ENCODE measurements at regions not wholly inside any gene's neighbourhood (a gene's known extent, or its start where the extent isn't known, plus 50 kb on each side); places are given as distances from the start of the nearest gene placed in this dataset.

GRCh38 chr13:102993348-102993747 is 72.9 kb downstream of the SLC10A2 start:
- no peak for DNase-seq

- no peak for DNase-seq
These were observed 82.0 kb downstream of the SLC10A2 start for GRCh38 chr13:102984210-102984609.

DNA sequence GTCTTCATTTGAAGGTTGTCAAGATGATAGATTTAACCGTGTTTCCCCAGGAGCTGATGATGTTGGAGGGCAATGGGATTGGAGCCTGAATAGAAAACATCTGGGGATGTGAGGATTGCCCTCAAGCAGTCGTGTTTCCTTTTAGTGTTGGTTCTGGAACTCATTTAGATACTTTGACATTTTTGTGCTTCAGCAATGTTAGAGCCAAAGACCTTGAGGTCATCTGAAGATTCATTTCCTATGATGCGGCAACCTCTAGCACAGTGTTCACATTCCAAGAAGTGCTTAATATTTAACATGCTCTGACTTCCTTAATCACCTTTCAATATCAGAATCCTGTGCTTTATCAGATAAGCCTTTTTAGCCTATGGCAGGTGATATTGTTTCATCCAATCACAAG is 82.7 kb downstream of the SLC10A2 start:
- no peak for DNase-seq

DNA sequence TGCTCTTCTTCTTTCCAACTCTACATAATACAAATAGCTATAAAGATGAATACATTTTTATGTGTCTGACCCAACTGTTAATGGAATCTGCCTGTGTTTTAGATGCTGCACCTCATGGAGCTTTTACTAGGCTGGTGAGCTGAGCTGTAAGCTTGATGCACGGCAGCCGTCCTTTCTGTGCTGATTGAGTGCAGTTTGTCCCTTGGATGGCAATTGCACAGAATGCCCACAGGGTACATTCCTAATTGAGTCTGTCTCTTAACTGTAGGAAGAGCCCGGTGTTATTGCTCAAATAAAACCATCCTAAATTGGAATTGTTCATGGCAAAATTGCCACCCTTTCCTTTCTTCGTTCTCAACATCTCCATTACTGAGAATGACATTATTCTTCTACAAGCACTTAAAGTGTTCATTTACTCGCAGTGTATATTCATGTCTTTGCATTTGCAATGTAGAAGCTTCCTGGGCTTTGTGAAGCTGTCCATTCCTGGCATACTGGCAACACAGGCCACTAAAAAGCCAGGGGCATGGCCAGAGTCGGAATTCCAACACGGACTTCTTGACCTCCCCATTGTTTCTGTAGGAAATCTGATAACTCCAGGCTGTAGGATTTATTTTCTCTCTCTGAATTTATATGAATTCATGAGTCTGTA is 85.8 kb downstream of the SLC10A2 start:
- DNase-seq = no peak

- no peak for DNase-seq
These were observed 88.0 kb downstream of the SLC10A2 start for GRCh38 chr13:102978168-102978567.

- no peak for DNase-seq
These were observed 88.7 kb downstream of the SLC10A2 start for GRCh38 chr13:102977471-102977870.

DNA sequence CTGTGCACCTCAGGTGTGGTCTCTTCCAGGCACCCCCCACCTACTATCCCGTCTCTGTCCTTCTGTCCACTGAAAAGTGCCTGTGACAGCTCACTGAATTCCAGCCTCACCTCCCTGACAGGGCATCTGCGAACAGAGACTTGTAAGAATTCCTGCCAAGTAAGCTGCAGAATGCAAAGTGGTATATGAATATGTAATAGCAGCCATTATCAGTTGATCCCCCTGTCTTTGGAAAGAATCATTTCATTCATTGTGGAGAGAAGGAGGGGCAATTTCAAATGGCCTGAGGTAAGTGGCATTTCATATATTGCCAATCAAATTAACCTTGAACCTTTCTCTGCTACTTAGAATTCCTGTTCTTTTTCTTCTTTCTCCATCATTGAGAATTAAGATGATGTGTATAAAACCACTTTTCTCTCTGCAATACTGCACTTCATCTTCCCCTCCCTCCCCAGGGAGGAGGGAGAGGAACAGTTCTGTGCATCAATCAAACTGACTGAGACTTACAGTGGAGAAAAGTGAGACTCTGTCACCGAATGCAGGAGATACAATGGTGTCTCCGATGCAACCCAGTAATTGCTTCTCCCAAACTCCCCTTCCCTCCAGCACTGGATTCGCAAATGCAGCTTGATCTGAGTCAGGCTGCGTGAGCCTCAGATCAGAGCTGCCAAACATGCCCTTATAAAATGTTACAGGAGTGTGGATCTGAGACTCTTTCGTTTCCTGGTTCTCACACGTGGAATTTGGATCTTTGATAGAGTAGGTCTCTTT is 91.7 kb downstream of the SLC10A2 start:
- DNase-seq = no peak

- no peak for DNase-seq
These were observed 94.0 kb downstream of the SLC10A2 start for GRCh38 chr13:102972191-102972590.

DNA sequence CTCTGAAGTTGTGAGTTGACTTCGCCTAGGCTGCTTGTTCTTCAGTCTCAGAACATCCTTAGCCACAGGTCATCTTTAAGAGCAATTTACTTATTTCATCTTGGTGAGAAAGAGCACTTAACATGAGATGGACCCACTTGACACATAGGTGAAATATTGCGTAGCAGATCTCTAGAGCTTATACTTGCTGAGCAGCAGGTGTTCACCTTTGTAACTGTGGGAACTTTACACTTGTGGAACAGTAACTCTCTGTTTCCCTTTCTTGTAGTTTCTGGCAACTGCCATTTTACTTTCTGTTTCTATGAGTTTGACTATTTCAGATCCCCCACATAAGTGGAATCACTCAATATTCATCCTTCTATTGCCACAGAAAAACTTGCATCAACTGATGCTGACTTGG is 95.7 kb downstream of the SLC10A2 start:
- no peak for DNase-seq

- DNase-seq = no peak
These were observed 97.5 kb downstream of the SLC10A2 start for GRCh38 chr13:102968572-102969228.

DNA sequence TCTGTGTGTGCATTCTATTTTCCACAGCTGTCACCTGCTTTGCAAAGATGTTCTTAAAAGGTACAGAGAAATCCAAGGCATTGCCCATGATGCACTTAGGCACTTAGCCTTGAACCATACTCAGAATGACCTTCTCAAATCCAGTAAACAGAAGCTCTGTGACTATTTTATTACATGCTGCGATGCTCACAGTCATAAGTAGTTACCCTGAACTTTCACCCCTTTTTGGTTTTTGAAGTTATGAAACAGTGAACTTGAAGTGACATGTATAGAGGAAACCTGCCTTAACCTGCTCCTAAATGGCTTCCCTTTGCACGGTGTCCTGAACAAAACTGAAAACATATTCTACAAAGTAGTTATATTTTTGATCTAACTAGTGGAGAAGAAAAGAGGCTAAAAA is 100.4 kb downstream of the SLC10A2 start:
- DNase-seq = no peak

DNA sequence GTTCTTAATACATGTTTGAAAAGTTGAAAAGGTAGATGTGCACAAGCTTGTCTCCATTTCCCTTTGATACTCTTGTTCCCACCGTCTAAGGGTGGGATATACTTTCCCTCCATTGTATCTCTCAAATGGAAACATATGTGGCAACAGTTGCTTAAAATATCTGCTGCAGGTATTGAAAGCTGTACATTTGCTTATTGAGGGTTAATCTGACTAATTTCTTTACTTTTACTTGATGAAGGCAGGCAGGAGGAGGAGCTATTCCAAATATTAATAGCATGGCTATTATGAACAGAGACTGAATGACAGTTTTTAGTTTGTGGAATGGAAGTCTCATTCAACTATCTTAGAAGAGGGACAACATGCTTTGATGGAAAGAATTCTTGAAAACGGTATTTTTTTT is 103.8 kb downstream of the SLC10A2 start:
- DNase-seq = no peak

DNA sequence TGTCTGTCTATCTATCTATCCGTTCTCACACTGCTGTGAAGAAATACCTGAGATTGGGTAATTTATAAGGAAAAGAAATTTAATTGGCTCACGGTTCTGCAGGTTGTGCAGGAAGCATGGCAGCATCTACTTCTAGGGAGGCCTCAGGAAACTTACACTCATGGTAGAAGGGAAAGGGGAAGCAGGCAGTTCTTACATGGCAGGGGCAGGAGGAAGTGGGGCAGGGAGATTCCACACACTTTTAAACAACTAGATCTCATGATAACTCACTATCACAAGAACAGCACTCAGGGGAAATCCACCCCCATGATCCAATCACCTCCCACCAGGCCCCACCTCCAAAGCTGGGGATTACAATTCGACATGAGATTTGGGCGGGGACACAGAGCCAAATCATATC is 105.3 kb downstream of the SLC10A2 start:
- DNase-seq = no peak

GRCh38 chr13:102956449-102956848 is 109.8 kb downstream of the SLC10A2 start:
- DNase-seq = no peak

DNA sequence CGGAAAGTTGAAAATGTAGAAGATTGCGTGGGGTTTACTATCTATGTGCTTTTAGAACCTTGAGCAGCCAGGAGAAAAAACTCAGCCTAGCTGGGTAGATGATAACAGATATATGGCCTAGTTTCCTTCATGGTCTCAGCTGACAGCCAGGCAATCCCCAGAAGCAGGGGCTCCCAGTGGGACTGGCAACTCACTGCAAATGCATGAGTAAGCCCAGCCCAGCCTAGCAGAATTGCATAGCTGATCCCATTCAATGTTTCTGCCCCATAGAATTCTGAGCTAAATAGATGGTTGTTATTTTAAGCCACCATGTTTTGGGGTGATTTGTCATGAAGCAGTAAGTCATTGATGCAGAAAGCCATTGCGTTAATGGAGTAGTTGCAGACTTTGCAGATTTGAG is 108.5 kb downstream of the ERCC5 start:
- DNase-seq = no peak

DNA sequence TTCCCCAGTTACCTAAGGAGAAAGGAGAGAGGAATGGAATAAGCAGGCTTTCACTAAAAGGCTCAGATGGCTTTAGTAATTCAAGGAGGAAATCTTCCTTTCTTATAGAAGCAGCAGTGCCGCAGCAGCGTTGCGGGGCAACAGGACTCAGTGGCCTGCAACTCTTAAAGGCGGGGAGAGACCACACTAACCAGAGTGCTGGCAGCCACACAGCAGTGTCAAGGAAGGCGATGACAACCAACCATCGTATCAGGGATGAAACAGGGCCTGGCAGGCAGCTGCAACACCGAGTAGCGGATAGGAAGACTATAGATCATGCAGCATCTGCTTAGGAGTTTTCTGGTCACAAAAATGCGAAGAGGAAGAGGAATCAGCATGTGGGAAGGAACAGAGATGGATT is 106.0 kb downstream of the ERCC5 start:
- DNase-seq = no peak

DNA sequence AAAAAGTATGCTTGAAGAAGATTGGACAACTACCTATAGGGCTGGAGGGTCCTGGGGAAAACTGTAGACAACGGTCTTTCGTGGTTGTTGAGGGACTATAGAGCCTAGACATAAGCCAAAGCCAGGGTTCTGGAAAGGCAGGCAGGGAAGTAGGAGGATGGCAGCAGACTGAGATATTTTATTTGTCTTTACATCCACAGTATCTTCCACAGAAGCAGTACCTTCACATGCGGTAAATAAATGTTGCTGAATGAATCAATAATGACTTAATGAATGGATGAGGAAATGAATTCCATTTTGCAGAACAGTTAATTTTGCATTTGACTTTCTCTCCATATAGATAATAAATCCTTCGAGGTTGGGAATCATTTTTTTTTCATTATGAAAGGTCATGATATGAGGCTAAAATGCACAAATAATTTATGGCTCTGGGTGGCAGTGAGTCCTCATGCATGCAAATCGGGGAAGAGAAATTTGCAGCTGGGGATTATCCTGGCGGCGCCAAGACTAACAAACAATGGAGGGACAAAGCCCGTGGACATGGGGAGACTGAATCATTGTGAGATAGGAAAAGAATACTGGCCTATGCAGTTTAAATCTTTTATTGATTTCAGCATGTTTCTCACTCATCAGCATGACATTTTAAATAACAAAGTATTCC is 102.0 kb downstream of the ERCC5 start:
- peak; percentile 71 to 94 for DNase-seq

GRCh38 chr13:102945886-102946285 is 100.1 kb downstream of the ERCC5 start:
- DNase-seq = no peak

- DNase-seq = no peak
These were observed 99.5 kb downstream of the ERCC5 start for GRCh38 chr13:102945324-102945815.

GRCh38 chr13:102944821-102945220 is 99.0 kb downstream of the ERCC5 start:
- DNase-seq = no peak

DNA sequence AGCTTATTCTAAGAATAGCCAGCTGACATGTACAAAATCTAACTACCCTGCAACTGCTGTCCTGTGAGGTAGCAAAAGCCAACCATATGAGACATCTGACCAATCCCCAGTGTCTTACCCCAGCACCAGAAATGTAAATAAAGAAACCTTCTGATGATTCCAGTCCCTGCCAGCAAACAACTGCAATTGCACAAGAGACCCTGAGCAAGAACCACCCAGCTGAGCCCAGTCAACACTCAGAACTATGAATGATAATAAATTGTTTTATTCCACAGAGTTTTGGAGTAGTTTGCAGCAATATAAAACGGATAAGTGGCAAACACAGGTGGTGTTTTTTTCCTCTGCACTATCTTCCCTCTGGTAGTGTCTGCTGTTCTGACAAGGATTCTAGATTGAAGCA is 94.9 kb downstream of the ERCC5 start:
- DNase-seq = no peak

GRCh38 chr13:102940143-102940542 is 94.3 kb downstream of the ERCC5 start:
- DNase-seq = no peak

DNA sequence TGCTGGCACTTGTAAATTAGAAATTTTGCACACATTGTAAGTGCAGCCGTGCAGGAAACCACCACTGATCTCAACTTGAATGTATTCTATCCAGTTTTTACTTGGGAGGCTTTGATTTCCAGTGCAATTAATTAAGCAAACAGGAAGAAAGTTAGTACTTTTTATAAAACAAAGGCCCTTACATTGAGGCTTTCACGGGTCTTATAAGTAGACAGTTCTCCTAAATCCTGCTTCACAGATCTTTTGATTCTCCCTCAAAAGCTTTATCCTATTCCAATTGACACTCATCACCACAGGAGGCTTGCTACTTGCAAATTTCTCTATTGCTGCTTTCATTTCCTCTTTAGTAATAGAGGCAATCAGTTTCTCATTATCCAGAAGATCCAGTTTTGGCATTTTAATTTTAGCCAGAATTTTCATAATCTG is 90.1 kb downstream of the ERCC5 start:
- DNase-seq = no peak
